C4-2B (cell line): ENCODE measurements at regions not wholly inside any gene's neighbourhood (a gene's known extent, or its start where the extent isn't known, plus 50 kb on each side); places are given as distances from the start of the nearest gene placed in this dataset.

Source experiments
- H3K27ac ChIP-seq: fragments of 450-650 bp; 2 replicates; pipeline ENCODE4 v1.5.1; 2017
- ZFX ChIP-seq: fragments of 450-650 bp; IDR thresholded peaks from 2 replicates; pipeline ENCODE4 v1.6.1; 2017
- TF ChIP-seq, protein P1 (sequence below): fragments of 450-650 bp; conservative IDR thresholded peaks from 2 replicates; pipeline ENCODE4 v1.5.1; 2017; ENCODE audit warnings: mild to moderate bottlenecking

DNA sequence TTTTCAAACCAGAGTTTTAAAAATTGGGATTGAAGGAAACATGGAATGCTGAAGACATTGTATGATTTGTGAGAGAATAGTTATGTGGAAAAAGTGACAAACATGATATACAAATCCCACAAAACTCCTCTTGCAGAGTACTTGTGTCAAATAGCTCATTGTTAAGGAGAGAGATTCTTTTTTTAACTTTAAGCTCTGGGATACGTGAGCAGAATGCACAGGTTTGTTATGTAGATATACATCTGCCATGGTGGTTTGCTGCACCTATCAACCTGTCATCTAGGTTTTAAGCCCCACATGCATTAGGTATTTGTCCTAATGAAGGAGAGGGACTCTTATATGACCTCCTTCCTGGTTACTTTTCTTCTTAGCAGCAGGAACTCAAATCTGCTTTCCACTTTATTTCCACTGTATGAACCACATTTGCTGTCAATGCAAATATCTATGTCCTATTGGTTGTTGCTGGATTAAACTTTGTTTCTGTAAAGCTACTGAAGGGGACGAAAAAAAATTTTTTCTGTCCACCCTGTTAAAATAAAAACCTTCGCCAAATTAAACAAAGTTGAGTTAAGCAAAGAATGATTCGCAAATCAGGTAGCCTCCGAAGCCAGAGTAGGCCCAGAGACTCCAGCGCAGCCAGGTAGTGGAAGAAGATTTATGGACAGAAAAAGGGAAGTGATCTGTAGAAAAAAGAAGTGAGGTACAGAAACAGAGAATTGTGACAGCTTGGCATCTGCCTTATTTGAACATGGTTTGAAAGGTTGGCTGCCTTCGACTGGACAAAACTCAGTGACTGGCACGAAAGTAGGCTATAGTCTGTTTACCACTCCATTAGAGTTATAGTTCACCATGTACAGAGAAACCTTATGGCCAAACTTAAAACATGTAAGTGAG is 430.1 kb upstream of the CHST9 start:
- no peak for TF ChIP-seq ZFX
- TF ChIP-seq, protein P1, sequence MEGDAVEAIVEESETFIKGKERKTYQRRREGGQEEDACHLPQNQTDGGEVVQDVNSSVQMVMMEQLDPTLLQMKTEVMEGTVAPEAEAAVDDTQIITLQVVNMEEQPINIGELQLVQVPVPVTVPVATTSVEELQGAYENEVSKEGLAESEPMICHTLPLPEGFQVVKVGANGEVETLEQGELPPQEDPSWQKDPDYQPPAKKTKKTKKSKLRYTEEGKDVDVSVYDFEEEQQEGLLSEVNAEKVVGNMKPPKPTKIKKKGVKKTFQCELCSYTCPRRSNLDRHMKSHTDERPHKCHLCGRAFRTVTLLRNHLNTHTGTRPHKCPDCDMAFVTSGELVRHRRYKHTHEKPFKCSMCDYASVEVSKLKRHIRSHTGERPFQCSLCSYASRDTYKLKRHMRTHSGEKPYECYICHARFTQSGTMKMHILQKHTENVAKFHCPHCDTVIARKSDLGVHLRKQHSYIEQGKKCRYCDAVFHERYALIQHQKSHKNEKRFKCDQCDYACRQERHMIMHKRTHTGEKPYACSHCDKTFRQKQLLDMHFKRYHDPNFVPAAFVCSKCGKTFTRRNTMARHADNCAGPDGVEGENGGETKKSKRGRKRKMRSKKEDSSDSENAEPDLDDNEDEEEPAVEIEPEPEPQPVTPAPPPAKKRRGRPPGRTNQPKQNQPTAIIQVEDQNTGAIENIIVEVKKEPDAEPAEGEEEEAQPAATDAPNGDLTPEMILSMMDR, result no peak
- no peak overlapping the region for H3K27ac ChIP-seq

- TF ChIP-seq, protein P1, result no peak
- no peak for TF ChIP-seq ZFX
- H3K27ac ChIP-seq, result no peak overlapping the region
Measured at GRCh38 chr18:27609221-27609620, 424.1 kb upstream of the CHST9 start.

- TF ChIP-seq, protein P1, result peak; percentile 70
- no peak for TF ChIP-seq ZFX
- H3K27ac ChIP-seq, result no peak overlapping the region
Measured at GRCh38 chr18:27608742-27609141, 423.6 kb upstream of the CHST9 start.

DNA sequence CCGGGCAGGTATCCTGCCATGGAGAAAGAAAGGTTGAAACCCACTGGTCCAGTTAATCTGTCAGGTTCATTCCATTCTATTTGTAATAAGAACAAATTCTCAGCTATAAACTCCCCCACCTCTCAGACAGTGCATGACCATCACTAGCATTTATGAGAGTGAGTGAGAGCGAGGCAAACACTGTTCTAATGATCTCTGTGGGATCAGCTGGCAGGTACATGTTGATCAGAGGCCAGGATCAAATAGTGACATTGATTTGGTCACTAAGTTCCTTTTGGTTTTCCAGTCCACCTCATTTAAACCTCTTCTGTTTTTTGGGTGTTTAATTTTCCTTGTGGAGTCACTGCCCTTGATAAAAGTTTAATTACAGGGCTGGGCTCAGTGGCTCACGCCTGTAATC is 423.1 kb upstream of the CHST9 start:
- no peak overlapping the region for H3K27ac ChIP-seq
- TF ChIP-seq, protein P1, result no peak

- no peak overlapping the region for H3K27ac ChIP-seq
- TF ChIP-seq ZFX, result no peak
- TF ChIP-seq, protein P1, result no peak
Measured at GRCh38 chr18:27606741-27607140, 421.6 kb upstream of the CHST9 start.

DNA sequence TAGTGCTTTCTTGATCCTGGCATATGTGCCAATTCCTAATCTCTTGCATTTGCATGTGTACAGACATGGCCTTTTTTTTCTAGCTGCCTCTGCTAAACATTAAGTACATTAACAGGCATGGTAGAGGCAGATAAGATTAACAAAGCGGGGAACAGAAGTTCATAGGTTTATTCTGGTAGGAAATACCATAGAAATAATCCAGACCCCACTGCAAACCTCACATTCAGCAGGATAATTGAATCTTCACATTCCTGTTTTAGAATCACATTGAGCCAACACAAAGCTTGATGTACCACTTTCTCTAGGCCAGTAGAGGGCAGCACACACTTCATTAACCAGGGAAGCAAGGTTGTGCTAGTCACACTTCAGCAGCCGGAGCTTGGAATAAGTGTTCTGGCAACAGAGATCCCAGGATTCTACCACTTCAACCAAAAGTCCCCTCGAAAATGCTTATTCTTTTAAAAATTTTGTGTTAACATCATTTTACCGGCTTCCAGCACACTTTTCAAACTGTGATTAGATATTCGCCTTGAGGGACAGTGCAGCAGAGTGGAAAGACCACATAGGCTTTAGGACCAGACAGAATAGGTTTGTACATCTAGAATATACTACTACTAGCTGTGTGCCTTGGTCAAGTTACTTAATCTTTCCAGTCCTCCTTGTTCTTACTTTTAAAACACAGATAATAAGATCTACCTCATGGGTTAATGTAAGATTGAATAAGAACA is 420.2 kb upstream of the CHST9 start:
- H3K27ac ChIP-seq, result no peak overlapping the region
- TF ChIP-seq, protein P1, result peak; percentile 78
- TF ChIP-seq ZFX, result no peak

GRCh38 chr18:27604583-27604982 is 419.5 kb upstream of the CHST9 start:
- H3K27ac ChIP-seq, result no peak overlapping the region
- no peak for TF ChIP-seq ZFX
- TF ChIP-seq, protein P1, result no peak
